ENCODE measurements at regions not wholly inside any gene's neighbourhood (a gene's known extent, or its start where the extent isn't known, plus 50 kb on each side); places are given as distances from the start of the nearest gene placed in this dataset.

GRCh38 chrX:123049071-123049625, 134.9 kb upstream of the GRIA3 start:
- Histone ChIP-seq H3K4me3 (ENCODE audit: low read length in 2 of 2) (no peak overlapping the region), H2AFZ (ENCODE audit: low read length) (no peak overlapping the region), H2BK5ac (ENCODE audit: low read length) (no peak overlapping the region), H3K4ac (ENCODE audit: low read length) (no peak overlapping the region), H2BK12ac (ENCODE audit: low read length) (no peak overlapping the region), H3K23ac (ENCODE audit: low read depth, low read length, poor library complexity) (no peak overlapping the region), H3K27me3 (ENCODE audit: control insufficient read depth in 3 of 3, insufficient read depth in 3 of 3, low read depth in 1 of 3, low read length in 3 of 3) (no peaks in the 10 kb centered on the region), H2BK15ac (ENCODE audit: low read length) (no peak overlapping the region), H3K36me3 (replicated peaks in 1 of 2; ENCODE audit: control insufficient read depth in 2 of 2, insufficient read depth in 2 of 2, low read length in 2 of 2) (no peaks in the 10 kb centered on the region), H3K14ac (ENCODE audit: low read length) (no peak overlapping the region), H3K4me1 (ENCODE audit: control insufficient read depth in 2 of 2, insufficient read depth in 1 of 2, low read depth in 1 of 2, low read length in 2 of 2) (no peaks in the 10 kb centered on the region), H3K27ac (replicated peaks; ENCODE audit: low read length) (no peak overlapping the region), H4K8ac (ENCODE audit: low read depth, low read length) (no peak overlapping the region), H2BK120ac (ENCODE audit: low read depth, low read length) (no peak overlapping the region), H3K9ac (ENCODE audit: low read depth, low read length, poor library complexity) (no peak overlapping the region), H2AK5ac (ENCODE audit: low read depth, low read length) (no peak overlapping the region), H3K4me2 (ENCODE audit: insufficient read depth, low read length, poor library complexity, severe bottlenecking) (no peak overlapping the region), H3K79me1 (ENCODE audit: low read depth, low read length) (no peaks in the 10 kb centered on the region), H3K9me3 (replicated peaks in 1 of 2; ENCODE audit: control insufficient read depth in 2 of 2, insufficient read depth in 1 of 2, low read depth in 1 of 2, low read length in 2 of 2) (no peaks in the 10 kb centered on the region), H4K91ac (ENCODE audit: low read depth, low read length, poor library complexity) (no peak overlapping the region), H3K18ac (ENCODE audit: low read length) (no peak overlapping the region)
- no CpG with 5 or more reads among the region's 3 CpGs for WGBS, 2 donors (ENCODE audit: extremely low coverage in 2 of 2, insufficient read length in 2 of 2, insufficient replicate concordance in 1 of 2)
- DNase-seq (ENCODE audit: low spot score): no peak

GRCh38 chrX:123060986-123061385, 123.1 kb upstream of the GRIA3 start:
- H2BK120ac ChIP-seq (ENCODE audit: low read depth, low read length): no peak overlapping the region
- no peak overlapping the region for H2AK5ac ChIP-seq (ENCODE audit: low read depth, low read length)
- H3K4me1 ChIP-seq (ENCODE audit: control insufficient read depth in 2 of 2, insufficient read depth in 1 of 2, low read depth in 1 of 2, low read length in 2 of 2): no peaks in the 10 kb centered on the region
- H3K9ac ChIP-seq (ENCODE audit: low read depth, low read length, poor library complexity): no peak overlapping the region
- H3K18ac ChIP-seq (ENCODE audit: low read length): no peak overlapping the region
- no peak for DNase-seq (ENCODE audit: low spot score)
- H3K27me3 ChIP-seq (ENCODE audit: control insufficient read depth in 3 of 3, insufficient read depth in 3 of 3, low read depth in 1 of 3, low read length in 3 of 3): no peaks in the 10 kb centered on the region
- no peaks in the 10 kb centered on the region for H3K9me3 ChIP-seq (replicated peaks in 1 of 2; ENCODE audit: control insufficient read depth in 2 of 2, insufficient read depth in 1 of 2, low read depth in 1 of 2, low read length in 2 of 2)
- no peak overlapping the region for H3K14ac ChIP-seq (ENCODE audit: low read length)
- H2AFZ ChIP-seq (ENCODE audit: low read length): no peak overlapping the region
- H3K4ac ChIP-seq (ENCODE audit: low read length): no peak overlapping the region
- no peak overlapping the region for H4K8ac ChIP-seq (ENCODE audit: low read depth, low read length)
- no peak overlapping the region for H3K4me2 ChIP-seq (ENCODE audit: insufficient read depth, low read length, poor library complexity, severe bottlenecking)
- H3K36me3 ChIP-seq (replicated peaks in 1 of 2; ENCODE audit: control insufficient read depth in 2 of 2, insufficient read depth in 2 of 2, low read length in 2 of 2): no peaks in the 10 kb centered on the region
- no peak overlapping the region for H2BK12ac ChIP-seq (ENCODE audit: low read length)
- H3K79me1 ChIP-seq (ENCODE audit: low read depth, low read length): no peaks in the 10 kb centered on the region
- H2BK15ac ChIP-seq (ENCODE audit: low read length): no peak overlapping the region
- no peak overlapping the region for H3K27ac ChIP-seq (replicated peaks; ENCODE audit: low read length)
- no peak overlapping the region for H4K91ac ChIP-seq (ENCODE audit: low read depth, low read length, poor library complexity)
- no peak overlapping the region for H2BK5ac ChIP-seq (ENCODE audit: low read length)
- no peak overlapping the region for H3K23ac ChIP-seq (ENCODE audit: low read depth, low read length, poor library complexity)
- no peak overlapping the region for H3K4me3 ChIP-seq (ENCODE audit: low read length in 2 of 2)

GRCh38 chrX:123064053-123064452, 120.0 kb upstream of the GRIA3 start:
- Histone ChIP-seq H3K36me3 (replicated peaks in 1 of 2; ENCODE audit: control insufficient read depth in 2 of 2, insufficient read depth in 2 of 2, low read length in 2 of 2) (no peaks in the 10 kb centered on the region), H3K79me1 (ENCODE audit: low read depth, low read length) (no peaks in the 10 kb centered on the region), H3K4me1 (ENCODE audit: control insufficient read depth in 2 of 2, insufficient read depth in 1 of 2, low read depth in 1 of 2, low read length in 2 of 2) (no peaks in the 10 kb centered on the region), H3K4me3 (ENCODE audit: low read length in 2 of 2) (no peak overlapping the region), H3K27me3 (ENCODE audit: control insufficient read depth in 3 of 3, insufficient read depth in 3 of 3, low read depth in 1 of 3, low read length in 3 of 3) (no peaks in the 10 kb centered on the region), H3K4me2 (ENCODE audit: insufficient read depth, low read length, poor library complexity, severe bottlenecking) (no peak overlapping the region), H3K23ac (ENCODE audit: low read depth, low read length, poor library complexity) (no peak overlapping the region), H2BK120ac (ENCODE audit: low read depth, low read length) (no peak overlapping the region), H2AFZ (ENCODE audit: low read length) (no peak overlapping the region), H3K27ac (replicated peaks; ENCODE audit: low read length) (no peak overlapping the region), H2BK5ac (ENCODE audit: low read length) (no peak overlapping the region), H2BK15ac (ENCODE audit: low read length) (no peak overlapping the region), H3K4ac (ENCODE audit: low read length) (no peak overlapping the region), H4K91ac (ENCODE audit: low read depth, low read length, poor library complexity) (no peak overlapping the region), H3K9me3 (replicated peaks in 1 of 2; ENCODE audit: control insufficient read depth in 2 of 2, insufficient read depth in 1 of 2, low read depth in 1 of 2, low read length in 2 of 2) (no peaks in the 10 kb centered on the region), H3K18ac (ENCODE audit: low read length) (no peak overlapping the region), H4K8ac (ENCODE audit: low read depth, low read length) (no peak overlapping the region), H2AK5ac (ENCODE audit: low read depth, low read length) (no peak overlapping the region), H3K9ac (ENCODE audit: low read depth, low read length, poor library complexity) (no peak overlapping the region), H3K14ac (ENCODE audit: low read length) (no peak overlapping the region), H2BK12ac (ENCODE audit: low read length) (no peak overlapping the region)
- no peak for DNase-seq (ENCODE audit: low spot score)

GRCh38 chrX:123072686-123073385, 111.2 kb upstream of the GRIA3 start:
- no peak for DNase-seq (ENCODE audit: low spot score)
- no CpG with 5 or more reads among the region's 3 CpGs for WGBS, 2 donors (ENCODE audit: extremely low coverage in 2 of 2, insufficient read length in 2 of 2, insufficient replicate concordance in 1 of 2)
- Histone ChIP-seq H3K9ac (ENCODE audit: low read depth, low read length, poor library complexity) (no peak overlapping the region), H3K9me3 (replicated peaks in 1 of 2; ENCODE audit: control insufficient read depth in 2 of 2, insufficient read depth in 1 of 2, low read depth in 1 of 2, low read length in 2 of 2) (no peaks in the 10 kb centered on the region), H3K4me2 (ENCODE audit: insufficient read depth, low read length, poor library complexity, severe bottlenecking) (no peak overlapping the region), H3K79me1 (ENCODE audit: low read depth, low read length) (no peaks in the 10 kb centered on the region), H4K91ac (ENCODE audit: low read depth, low read length, poor library complexity) (no peak overlapping the region), H3K4ac (ENCODE audit: low read length) (no peak overlapping the region), H3K27me3 (ENCODE audit: control insufficient read depth in 3 of 3, insufficient read depth in 3 of 3, low read depth in 1 of 3, low read length in 3 of 3) (no peaks in the 10 kb centered on the region), H2BK12ac (ENCODE audit: low read length) (no peak overlapping the region), H3K18ac (ENCODE audit: low read length) (no peak overlapping the region), H2BK120ac (ENCODE audit: low read depth, low read length) (no peak overlapping the region), H3K4me1 (ENCODE audit: control insufficient read depth in 2 of 2, insufficient read depth in 1 of 2, low read depth in 1 of 2, low read length in 2 of 2) (no peaks in the 10 kb centered on the region), H4K8ac (ENCODE audit: low read depth, low read length) (no peak overlapping the region), H3K14ac (ENCODE audit: low read length) (no peak overlapping the region), H2AK5ac (ENCODE audit: low read depth, low read length) (no peak overlapping the region), H3K4me3 (ENCODE audit: low read length in 2 of 2) (no peak overlapping the region), H3K23ac (ENCODE audit: low read depth, low read length, poor library complexity) (no peak overlapping the region), H3K36me3 (replicated peaks in 1 of 2; ENCODE audit: control insufficient read depth in 2 of 2, insufficient read depth in 2 of 2, low read length in 2 of 2) (no peaks in the 10 kb centered on the region), H2BK5ac (ENCODE audit: low read length) (no peak overlapping the region), H3K27ac (replicated peaks; ENCODE audit: low read length) (no peak overlapping the region), H2AFZ (ENCODE audit: low read length) (no peak overlapping the region), H2BK15ac (ENCODE audit: low read length) (no peak overlapping the region)
